MM.1S (cell line): ENCODE measurements at regions not wholly inside any gene's neighbourhood (a gene's known extent, or its start where the extent isn't known, plus 50 kb on each side); places are given as distances from the start of the nearest gene placed in this dataset.

Source experiments
- DNase-seq: peaks from one replicate; pipeline ENCODE4 v3.0.0-alpha.2; 2015
- H2AFZ ChIP-seq: fragments of 300-600 bp; sonication (generic); 2 replicates; pipeline ENCODE4 v1.6.0; 2016; ENCODE audit warnings: antibody characterized with exemption, low read length
- H3F3A ChIP-seq: fragments of 300-600 bp; sonication (generic); 2 replicates; pipeline ENCODE4 v1.6.1; 2016; ENCODE audit warnings: mild to moderate bottlenecking, antibody characterized with exemption, low read length, moderate library complexity, mixed read lengths; ENCODE audit not compliant: insufficient read depth
- H3K27ac ChIP-seq: fragments of 300-600 bp; sonication (generic); 2 replicates; pipeline ENCODE4 v1.5.1; 2016; ENCODE audit warnings: mild to moderate bottlenecking, low read length
- H3K27me3 ChIP-seq: fragments of 300-600 bp; sonication (generic); replicated peaks from 2 replicates; pipeline ENCODE4 v1.6.0; 2016; ENCODE audit warnings: low read length; ENCODE audit not compliant: insufficient read depth
- H3K36me3 ChIP-seq: fragments of 300-600 bp; sonication (generic); replicated peaks from 2 replicates; pipeline ENCODE4 v1.6.1; 2016; ENCODE audit warnings: mild to moderate bottlenecking, low read length, mixed read lengths; ENCODE audit not compliant: insufficient read depth
- H3K4me1 ChIP-seq: fragments of 300-600 bp; sonication (generic); 2 replicates; pipeline ENCODE4 v1.6.1; 2016; ENCODE audit warnings: low read length, mixed read lengths
- H3K4me2 ChIP-seq: fragments of 300-600 bp; sonication (generic); 2 replicates; pipeline ENCODE4 v1.6.0; 2016; ENCODE audit warnings: low read depth, low read length
- H3K4me3 ChIP-seq: fragments of 300-600 bp; sonication (generic); 2 replicates; pipeline ENCODE4 v1.5.1; 2016; ENCODE audit warnings: low read length, mixed read lengths
- H3K79me2 ChIP-seq: fragments of 300-600 bp; sonication (generic); 2 replicates; pipeline ENCODE4 v1.6.1; 2016; ENCODE audit warnings: mixed run types, low read length, mixed read lengths
- H3K9ac ChIP-seq: fragments of 300-600 bp; sonication (generic); 2 replicates; pipeline ENCODE4 v1.6.1; 2016; ENCODE audit warnings: low read length, mixed read lengths
- H3K9me2 ChIP-seq: fragments of 300-600 bp; sonication (generic); replicated peaks from 2 replicates; pipeline ENCODE4 v1.6.1; 2016; ENCODE audit warnings: mild to moderate bottlenecking, low read length, mixed read lengths; ENCODE audit not compliant: insufficient read depth
- H3K9me3 ChIP-seq: fragments of 300-600 bp; sonication (generic); replicated peaks from 2 replicates; pipeline ENCODE4 v1.6.1; 2016; ENCODE audit warnings: mild to moderate bottlenecking, low read length, mixed read lengths; ENCODE audit not compliant: insufficient read depth
- H4K20me1 ChIP-seq: fragments of 300-600 bp; sonication (generic); 2 replicates; pipeline ENCODE4 v1.6.1; 2016; ENCODE audit warnings: mild to moderate bottlenecking, low read length, moderate library complexity, mixed read lengths; ENCODE audit not compliant: insufficient read depth
- EZH2 ChIP-seq: fragments of 300-600 bp; sonication (generic); optimal IDR thresholded peaks from 2 replicates; pipeline ENCODE3; 2017; ENCODE audit warnings: low read depth, mild to moderate bottlenecking, antibody characterized with exemption, low read length, mixed read lengths
- EZH2phosphoT487 ChIP-seq: fragments of 300-600 bp; sonication (generic); IDR thresholded peaks from 2 replicates; pipeline ENCODE4 v1.6.1; 2018; ENCODE audit warnings: antibody characterized with exemption, low read length
- TF ChIP-seq, protein P1 (sequence below): fragments of 300-600 bp; sonication (generic); IDR thresholded peaks from 2 replicates; pipeline ENCODE4 v1.5.1; 2016; ENCODE audit warnings: antibody characterized with exemption, low read length, mixed read lengths

GRCh38 chr6:72457738-72458137 is 164.1 kb upstream of the KCNQ5 start:
- no peak overlapping the region for H3K4me2 ChIP-seq
- no peak overlapping the region for H3K9ac ChIP-seq
- H3K79me2 ChIP-seq = no peaks in the 10 kb centered on the region
- H3K36me3 ChIP-seq = no peaks in the 10 kb centered on the region
- no peak overlapping the region for H3K4me3 ChIP-seq
- no peak for DNase-seq
- H3K9me3 ChIP-seq = no peaks in the 10 kb centered on the region
- H3K27me3 ChIP-seq = no peaks in the 10 kb centered on the region
- H3F3A ChIP-seq = no peaks in the 10 kb centered on the region; the same call in 1 of the 2 replicates
- H2AFZ ChIP-seq = no peak overlapping the region
- H3K9me2 ChIP-seq = no peaks in the 10 kb centered on the region
- H4K20me1 ChIP-seq = no peaks in the 10 kb centered on the region
- H3K4me1 ChIP-seq = peaks cover 11% of the 10 kb centered on the region; the same call in 1 of the 2 replicates
- no peak for TF ChIP-seq EZH2
- TF ChIP-seq, protein P1, sequence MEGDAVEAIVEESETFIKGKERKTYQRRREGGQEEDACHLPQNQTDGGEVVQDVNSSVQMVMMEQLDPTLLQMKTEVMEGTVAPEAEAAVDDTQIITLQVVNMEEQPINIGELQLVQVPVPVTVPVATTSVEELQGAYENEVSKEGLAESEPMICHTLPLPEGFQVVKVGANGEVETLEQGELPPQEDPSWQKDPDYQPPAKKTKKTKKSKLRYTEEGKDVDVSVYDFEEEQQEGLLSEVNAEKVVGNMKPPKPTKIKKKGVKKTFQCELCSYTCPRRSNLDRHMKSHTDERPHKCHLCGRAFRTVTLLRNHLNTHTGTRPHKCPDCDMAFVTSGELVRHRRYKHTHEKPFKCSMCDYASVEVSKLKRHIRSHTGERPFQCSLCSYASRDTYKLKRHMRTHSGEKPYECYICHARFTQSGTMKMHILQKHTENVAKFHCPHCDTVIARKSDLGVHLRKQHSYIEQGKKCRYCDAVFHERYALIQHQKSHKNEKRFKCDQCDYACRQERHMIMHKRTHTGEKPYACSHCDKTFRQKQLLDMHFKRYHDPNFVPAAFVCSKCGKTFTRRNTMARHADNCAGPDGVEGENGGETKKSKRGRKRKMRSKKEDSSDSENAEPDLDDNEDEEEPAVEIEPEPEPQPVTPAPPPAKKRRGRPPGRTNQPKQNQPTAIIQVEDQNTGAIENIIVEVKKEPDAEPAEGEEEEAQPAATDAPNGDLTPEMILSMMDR = no peak
- no peak for TF ChIP-seq EZH2phosphoT487
- no peak overlapping the region for H3K27ac ChIP-seq

- H3K9me2 ChIP-seq = no peaks in the 10 kb centered on the region
- no peak overlapping the region for H3K27ac ChIP-seq
- no peak for DNase-seq
- H3K4me1 ChIP-seq = peaks cover 11% of the 10 kb centered on the region; the same call in 1 of the 2 replicates
- TF ChIP-seq EZH2 = no peak
- TF ChIP-seq, protein P1 = no peak
- no peak for TF ChIP-seq EZH2phosphoT487
- no peak overlapping the region for H3K9ac ChIP-seq
- H3K4me2 ChIP-seq = no peak overlapping the region
- H3K79me2 ChIP-seq = no peaks in the 10 kb centered on the region
- no peak overlapping the region for H2AFZ ChIP-seq
- H3F3A ChIP-seq = no peaks in the 10 kb centered on the region; the same call in 1 of the 2 replicates
- no peaks in the 10 kb centered on the region for H3K36me3 ChIP-seq
- no peaks in the 10 kb centered on the region for H3K27me3 ChIP-seq
- H3K9me3 ChIP-seq = no peaks in the 10 kb centered on the region
- H4K20me1 ChIP-seq = no peaks in the 10 kb centered on the region
- H3K4me3 ChIP-seq = no peak overlapping the region
These were observed 163.3 kb upstream of the KCNQ5 start for GRCh38 chr6:72458521-72458920.

DNA sequence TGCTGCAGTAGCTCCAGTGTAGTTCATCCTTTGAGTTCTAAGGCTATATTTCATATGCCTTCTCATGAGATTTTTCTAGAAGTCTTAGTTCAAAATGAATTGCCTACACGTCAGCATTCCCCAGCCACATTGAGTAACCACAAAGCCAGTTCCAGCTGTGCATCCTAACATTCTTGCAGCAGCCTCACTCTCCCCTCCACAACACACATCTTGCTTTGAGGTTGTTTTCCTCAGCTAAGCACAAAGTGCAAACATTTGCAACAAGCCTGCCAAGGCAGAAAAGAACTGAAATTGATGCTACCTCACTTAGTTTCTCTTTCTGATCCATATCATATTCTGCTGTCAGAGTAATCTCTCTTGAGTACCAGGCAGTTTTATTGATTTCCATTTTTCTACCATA is 160.7 kb upstream of the KCNQ5 start:
- peak; percentile 62 for DNase-seq
- Histone ChIP-seq H3K9me3 (no peaks in the 10 kb centered on the region), H3K4me1 (peaks cover 15% of the 10 kb centered on the region), H3K4me2 (no peak overlapping the region; the same call in 1 of the 2 replicates), H2AFZ (no peak overlapping the region), H3K79me2 (no peaks in the 10 kb centered on the region), H3K27ac (peak overlapping the region; percentile 28; the same call in 1 of the 2 replicates), H3K4me3 (no peak overlapping the region), H3K9me2 (no peaks in the 10 kb centered on the region), H3F3A (no peaks in the 10 kb centered on the region; the same call in 1 of the 2 replicates), H4K20me1 (no peaks in the 10 kb centered on the region), H3K27me3 (no peaks in the 10 kb centered on the region), H3K36me3 (no peaks in the 10 kb centered on the region), H3K9ac (no peak overlapping the region)
- TF ChIP-seq, protein P1 = no peak
